ENCODE measurements at regions not wholly inside any gene's neighbourhood (a gene's known extent, or its start where the extent isn't known, plus 50 kb on each side); places are given as distances from the start of the nearest gene placed in this dataset.

- no peak for DNase-seq
Measured at GRCh38 chr14:106877517-106877916, 1351.1 kb downstream of the TMEM121 start.

GRCh38 chr14:106879241-106879640 is 1352.9 kb downstream of the TMEM121 start:
- peak; percentile 69 for DNase-seq

- no peak for DNase-seq
Measured at GRCh38 chr14:106883218-106883692, 1356.9 kb downstream of the TMEM121 start.
